ENCODE measurements at regions not wholly inside any gene's neighbourhood (a gene's known extent, or its start where the extent isn't known, plus 50 kb on each side); places are given as distances from the start of the nearest gene placed in this dataset.

GRCh38 chr5:160479220-160479619, 57.6 kb downstream of the PTTG1 start:
- H3K9me3 ChIP-seq (ENCODE audit: low read length): no peaks in the 10 kb centered on the region
- H2AFZ ChIP-seq (ENCODE audit: low read length): no peak overlapping the region
- ChIA-PET CTCF (ENCODE audit: low intra/inter-chr PET ratio, low total read pairs) (no interaction called here), POLR2A (interaction anchor here (0.7 kb wide), 1 partner anchor 60 kb away, joined by 3 read pairs; no protein-coding TSS in a partner anchor)
- BruUV-seq (replicated peaks): no TSS peak
- in situ Hi-C loops (cut with HindIII; ENCODE audit: extremely low pct_ligation_motif_present, low pct_unique_long_range_greater_than_20kb) (no loop called here), intact Hi-C loops (cut with micrococcal nuclease; ENCODE audit: unreplicated experiment) (no loop called here)
- no peak overlapping the region for H3K4me3 ChIP-seq (replicated peaks in 1 of 3; ENCODE audit: insufficient read depth in 1 of 3, low read depth in 2 of 3, low read length in 3 of 3)
- H3K79me2 ChIP-seq (ENCODE audit: insufficient read depth, low read length): peaks cover 39% of the 10 kb centered on the region
- ATAC-seq (no peak), FAIRE-seq (no peak), DNase-seq (ENCODE audit: low spot score) (no peak)
- H3K36me3 ChIP-seq (replicated peaks in 1 of 2; ENCODE audit: control insufficient read depth in 1 of 2, insufficient read depth in 2 of 2, low read length in 2 of 2): no peaks in the 10 kb centered on the region
- no peaks in the 10 kb centered on the region for H3K27me3 ChIP-seq (ENCODE audit: control insufficient read depth in 1 of 2, insufficient read depth in 2 of 2, low read length in 2 of 2)
- H3K4me2 ChIP-seq (ENCODE audit: low read depth, low read length): 0 out of 2 replicates have a peak overlapping the region, but pooled peaks have one; percentile 16
- peaks cover 87% of the 10 kb centered on the region for H3K4me1 ChIP-seq (ENCODE audit: insufficient read depth, low read length)
- no peaks in the 10 kb centered on the region; the same call in 1 of the 2 replicates for H4K20me1 ChIP-seq (ENCODE audit: insufficient read depth, low read length)
- H3K9ac ChIP-seq (ENCODE audit: insufficient read depth, low read depth, low read length): no peak overlapping the region
- no peak for TF ChIP-seq RELA (CRISPR knock-in tag; IDR thresholded peaks at IDR 0.05)
- TF ChIP-seq ZNF770 (CRISPR knock-in tag; IDR thresholded peaks at IDR 0.05): 0 out of 2 replicates have a peak, but pooled peaks have one; percentile 41
- no peak for TF ChIP-seq IRX3 (CRISPR knock-in tag; IDR thresholded peaks at IDR 0.05; ENCODE audit: borderline replicate concordance, low read depth)
- H3K27ac ChIP-seq (ENCODE audit: extremely low read length, insufficient read depth, low read length): no peak overlapping the region
- WGBS (ENCODE audit: low lambda C conversion rate): 80% methylated on average over 3 of the region's 3 CpGs

- intact Hi-C loops (cut with micrococcal nuclease; ENCODE audit: unreplicated experiment) (no loop called here), in situ Hi-C loops (cut with HindIII; ENCODE audit: extremely low pct_ligation_motif_present, low pct_unique_long_range_greater_than_20kb) (no loop called here)
- H3K9ac ChIP-seq (ENCODE audit: insufficient read depth, low read depth, low read length): no peak overlapping the region
- H3K79me2 ChIP-seq (ENCODE audit: insufficient read depth, low read length): peaks cover 34% of the 10 kb centered on the region
- POLR2A ChIA-PET: interaction anchor here (2.7 kb wide), 1 partner anchor 12 kb away, joined by 12 read pairs; no protein-coding TSS in a partner anchor
- no peak overlapping the region for H3K4me2 ChIP-seq (ENCODE audit: low read depth, low read length)
- H3K9me3 ChIP-seq (ENCODE audit: low read length): no peaks in the 10 kb centered on the region
- no peaks in the 10 kb centered on the region; the same call in 1 of the 2 replicates for H4K20me1 ChIP-seq (ENCODE audit: insufficient read depth, low read length)
- 85% methylated on average over 7 of the region's 7 CpGs for WGBS (ENCODE audit: low lambda C conversion rate)
- no peak overlapping the region for H2AFZ ChIP-seq (ENCODE audit: low read length)
- no peak overlapping the region for H3K4me3 ChIP-seq (replicated peaks in 1 of 3; ENCODE audit: insufficient read depth in 1 of 3, low read depth in 2 of 3, low read length in 3 of 3)
- H3K36me3 ChIP-seq (replicated peaks in 1 of 2; ENCODE audit: control insufficient read depth in 1 of 2, insufficient read depth in 2 of 2, low read length in 2 of 2): peaks cover 0 to 2% of the 10 kb centered on the region in 2 experiments; a peak in 2 of 5 replicates
- FAIRE-seq (no peak), DNase-seq (ENCODE audit: low spot score) (no peak), ATAC-seq (no peak)
- peaks cover 80% of the 10 kb centered on the region for H3K4me1 ChIP-seq (ENCODE audit: insufficient read depth, low read length)
- no peaks in the 10 kb centered on the region for H3K27me3 ChIP-seq (ENCODE audit: control insufficient read depth in 1 of 2, insufficient read depth in 2 of 2, low read length in 2 of 2)
- no TSS peak for BruUV-seq (replicated peaks)
- CTCF ChIA-PET (ENCODE audit: low intra/inter-chr PET ratio, low total read pairs): no interaction called here
- H3K27ac ChIP-seq (ENCODE audit: extremely low read length, insufficient read depth, low read length): no peak overlapping the region
- TF ChIP-seq PHF8 (CRISPR knock-in tag; IDR thresholded peaks at IDR 0.05): no peak
- TF ChIP-seq ZNF850 (CRISPR knock-in tag; conservative IDR thresholded peaks at IDR 0.05): no peak
- no peak for TF ChIP-seq ZNF83 (CRISPR knock-in tag; IDR thresholded peaks at IDR 0.05; ENCODE audit: borderline replicate concordance)
- TF ChIP-seq PTBP1 (IDR thresholded peaks at IDR 0.05; ENCODE audit: low read depth, low read length, poor library complexity, severe bottlenecking): no peak
- no peak for TF ChIP-seq PPARG (CRISPR knock-in tag; conservative IDR thresholded peaks at IDR 0.05)
- TF ChIP-seq CERS6 (CRISPR knock-in tag; IDR thresholded peaks at IDR 0.05): no peak
- no peak for TF ChIP-seq SKIL (CRISPR knock-in tag; IDR thresholded peaks at IDR 0.05; ENCODE audit: borderline replicate concordance)
- TF ChIP-seq ARHGAP35 (CRISPR knock-in tag; IDR thresholded peaks at IDR 0.05; ENCODE audit: borderline replicate concordance): no peak
Measured at GRCh38 chr5:160479926-160480325, 58.3 kb downstream of the PTTG1 start.

Data from HepG2 (cell line).